Muscle layer of colon (tissue), 2 donors: ENCODE measurements at regions not wholly inside any gene's neighbourhood (a gene's known extent, or its start where the extent isn't known, plus 50 kb on each side); places are given as distances from the start of the nearest gene placed in this dataset.

Source experiments
- H3K27ac ChIP-seq: one replicate; pipeline ENCODE4 v1.7.0; 2013; ENCODE audit warnings: low read depth, mild to moderate bottlenecking, low read length, moderate library complexity
- H3K27me3 ChIP-seq, 2 donors: one replicate each; pipeline ENCODE4 v1.7.0; 2013; ENCODE audit warnings: low read length in 2 of 2, mild to moderate bottlenecking in 2 of 2; ENCODE audit not compliant: insufficient read depth in 2 of 2, control insufficient read depth in 1 of 2
- H3K36me3 ChIP-seq: one replicate; pipeline ENCODE4 v1.7.0; 2013; ENCODE audit warnings: mild to moderate bottlenecking, low read length; ENCODE audit not compliant: insufficient read depth
- H3K4me1 ChIP-seq: one replicate; pipeline ENCODE4 v1.7.0; 2013; ENCODE audit warnings: mild to moderate bottlenecking, low read length; ENCODE audit not compliant: insufficient read depth
- H3K4me3 ChIP-seq, 2 donors: one replicate each; pipeline ENCODE4 v1.7.0; 2013; ENCODE audit warnings: low read length in 2 of 2, low read depth in 1 of 2, mild to moderate bottlenecking in 1 of 2, moderate library complexity in 1 of 2
- H3K9ac ChIP-seq: one replicate; pipeline ENCODE4 v1.7.0; 2013; ENCODE audit warnings: low read length
- H3K9me3 ChIP-seq: one replicate; pipeline ENCODE4 v1.7.0; 2013; ENCODE audit warnings: mild to moderate bottlenecking, low read length
- donor health status: abdominal sarcoma.
- donor health status: Adenocarcinoma of cecum.

GRCh38 chr6:91780270-91780669, 1193.4 kb upstream of the MAP3K7 start:
- H3K36me3 ChIP-seq = no peaks in the 10 kb centered on the region
- no peaks in the 10 kb centered on the region for H3K27me3 ChIP-seq
- H3K9ac ChIP-seq = no peak overlapping the region
- H3K27ac ChIP-seq = no peak overlapping the region
- no peaks in the 10 kb centered on the region for H3K9me3 ChIP-seq
- H3K4me3 ChIP-seq = no peak overlapping the region
- no peaks in the 10 kb centered on the region for H3K4me1 ChIP-seq

- H3K4me3 ChIP-seq = no peak overlapping the region
- no peak overlapping the region for H3K9ac ChIP-seq
- no peaks in the 10 kb centered on the region for H3K4me1 ChIP-seq
- H3K27me3 ChIP-seq = no peaks in the 10 kb centered on the region
- no peaks in the 10 kb centered on the region for H3K36me3 ChIP-seq
- H3K9me3 ChIP-seq = no peaks in the 10 kb centered on the region
- no peak overlapping the region for H3K27ac ChIP-seq
Observed at GRCh38 chr6:91761621-91762020, 1174.7 kb upstream of the MAP3K7 start.

- Histone ChIP-seq H3K36me3 (no peaks in the 10 kb centered on the region), H3K4me1 (no peaks in the 10 kb centered on the region), H3K27ac (no peak overlapping the region), H3K9me3 (no peaks in the 10 kb centered on the region), H3K4me3 (no peak overlapping the region), H3K9ac (no peak overlapping the region), H3K27me3 (no peaks in the 10 kb centered on the region)
Observed at GRCh38 chr6:91754691-91755090, 1167.8 kb upstream of the MAP3K7 start.

GRCh38 chr6:91751526-91751925, 1164.7 kb upstream of the MAP3K7 start:
- H3K4me3 ChIP-seq = no peak overlapping the region
- no peaks in the 10 kb centered on the region for H3K9me3 ChIP-seq
- no peaks in the 10 kb centered on the region for H3K36me3 ChIP-seq
- H3K27ac ChIP-seq = no peak overlapping the region
- H3K27me3 ChIP-seq = no peaks in the 10 kb centered on the region
- H3K4me1 ChIP-seq = no peaks in the 10 kb centered on the region
- H3K9ac ChIP-seq = no peak overlapping the region

GRCh38 chr6:91744566-91744965, 1157.7 kb upstream of the MAP3K7 start:
- Histone ChIP-seq H3K9ac (no peak overlapping the region), H3K4me1 (no peaks in the 10 kb centered on the region), H3K27ac (no peak overlapping the region), H3K9me3 (no peaks in the 10 kb centered on the region), H3K4me3 (no peak overlapping the region), H3K27me3 (no peaks in the 10 kb centered on the region), H3K36me3 (no peaks in the 10 kb centered on the region)

GRCh38 chr6:91743756-91744155, 1156.9 kb upstream of the MAP3K7 start:
- H3K27me3 ChIP-seq = no peaks in the 10 kb centered on the region
- H3K36me3 ChIP-seq = no peaks in the 10 kb centered on the region
- H3K4me3 ChIP-seq = no peak overlapping the region
- no peak overlapping the region for H3K9ac ChIP-seq
- H3K27ac ChIP-seq = no peak overlapping the region
- H3K9me3 ChIP-seq = no peaks in the 10 kb centered on the region
- no peaks in the 10 kb centered on the region for H3K4me1 ChIP-seq

- Histone ChIP-seq H3K36me3 (no peaks in the 10 kb centered on the region), H3K27ac (no peak overlapping the region), H3K9ac (no peak overlapping the region), H3K27me3 (no peaks in the 10 kb centered on the region), H3K9me3 (no peaks in the 10 kb centered on the region), H3K4me3 (no peak overlapping the region), H3K4me1 (no peaks in the 10 kb centered on the region)
Observed at GRCh38 chr6:91731939-91732338, 1145.1 kb upstream of the MAP3K7 start.

GRCh38 chr6:91730710-91731109, 1143.8 kb upstream of the MAP3K7 start:
- no peaks in the 10 kb centered on the region for H3K36me3 ChIP-seq
- no peak overlapping the region for H3K4me3 ChIP-seq
- H3K9me3 ChIP-seq = no peaks in the 10 kb centered on the region
- H3K9ac ChIP-seq = no peak overlapping the region
- no peaks in the 10 kb centered on the region for H3K27me3 ChIP-seq
- no peak overlapping the region for H3K27ac ChIP-seq
- no peaks in the 10 kb centered on the region for H3K4me1 ChIP-seq

- H3K4me3 ChIP-seq = no peak overlapping the region
- H3K27me3 ChIP-seq = no peaks in the 10 kb centered on the region
- no peak overlapping the region for H3K9ac ChIP-seq
- no peak overlapping the region for H3K27ac ChIP-seq
- H3K9me3 ChIP-seq = no peaks in the 10 kb centered on the region
- H3K36me3 ChIP-seq = no peaks in the 10 kb centered on the region
- H3K4me1 ChIP-seq = no peaks in the 10 kb centered on the region
Observed at GRCh38 chr6:91720324-91720723, 1133.5 kb upstream of the MAP3K7 start.

- Histone ChIP-seq H3K9me3 (no peaks in the 10 kb centered on the region), H3K36me3 (no peaks in the 10 kb centered on the region), H3K27me3 (no peaks in the 10 kb centered on the region), H3K4me3 (no peak overlapping the region), H3K9ac (no peak overlapping the region), H3K4me1 (no peaks in the 10 kb centered on the region), H3K27ac (no peak overlapping the region)
Observed at GRCh38 chr6:91719414-91719813, 1132.5 kb upstream of the MAP3K7 start.

GRCh38 chr6:91718198-91718597, 1131.3 kb upstream of the MAP3K7 start:
- H3K9me3 ChIP-seq = no peaks in the 10 kb centered on the region
- H3K9ac ChIP-seq = no peak overlapping the region
- no peaks in the 10 kb centered on the region for H3K4me1 ChIP-seq
- H3K4me3 ChIP-seq = no peak overlapping the region
- no peaks in the 10 kb centered on the region for H3K27me3 ChIP-seq
- H3K27ac ChIP-seq = no peak overlapping the region
- no peaks in the 10 kb centered on the region for H3K36me3 ChIP-seq

- Histone ChIP-seq H3K27ac (no peak overlapping the region), H3K27me3 (no peaks in the 10 kb centered on the region), H3K4me1 (no peaks in the 10 kb centered on the region), H3K36me3 (no peaks in the 10 kb centered on the region), H3K4me3 (no peak overlapping the region), H3K9me3 (no peaks in the 10 kb centered on the region), H3K9ac (no peak overlapping the region)
Observed at GRCh38 chr6:91717094-91717493, 1130.2 kb upstream of the MAP3K7 start.
